ENCODE measurements at regions not wholly inside any gene's neighbourhood (a gene's known extent, or its start where the extent isn't known, plus 50 kb on each side); places are given as distances from the start of the nearest gene placed in this dataset.

GRCh38 chr13:33490461-33491327 is 205.1 kb upstream of the STARD13 start:
- H3K4me1 ChIP-seq, result peaks cover 14 to 48% (median 21%) of the 10 kb centered on the region in 10 experiments
- H3K9ac ChIP-seq, result no peak overlapping the region
- H3K27me3 ChIP-seq, result no peaks in the 10 kb centered on the region
- no peak for TF ChIP-seq Cebpa-rat (IDR thresholded peaks at IDR 0.05)
- H3K4me2 ChIP-seq, result no peak overlapping the region
- peaks cover 0 to 21% (median 0%) of the 10 kb centered on the region in 11 experiments; a peak in 4 of 22 replicates for H3K9me3 ChIP-seq (replicated peaks in 1 of 11)
- H4K20me1 ChIP-seq, result no peaks in the 10 kb centered on the region
- H3K36me3 ChIP-seq, result no peaks in the 10 kb centered on the region
- H3K27ac ChIP-seq, result no peak overlapping the region
- H3K4me3 ChIP-seq, result no peak overlapping the region

DNA sequence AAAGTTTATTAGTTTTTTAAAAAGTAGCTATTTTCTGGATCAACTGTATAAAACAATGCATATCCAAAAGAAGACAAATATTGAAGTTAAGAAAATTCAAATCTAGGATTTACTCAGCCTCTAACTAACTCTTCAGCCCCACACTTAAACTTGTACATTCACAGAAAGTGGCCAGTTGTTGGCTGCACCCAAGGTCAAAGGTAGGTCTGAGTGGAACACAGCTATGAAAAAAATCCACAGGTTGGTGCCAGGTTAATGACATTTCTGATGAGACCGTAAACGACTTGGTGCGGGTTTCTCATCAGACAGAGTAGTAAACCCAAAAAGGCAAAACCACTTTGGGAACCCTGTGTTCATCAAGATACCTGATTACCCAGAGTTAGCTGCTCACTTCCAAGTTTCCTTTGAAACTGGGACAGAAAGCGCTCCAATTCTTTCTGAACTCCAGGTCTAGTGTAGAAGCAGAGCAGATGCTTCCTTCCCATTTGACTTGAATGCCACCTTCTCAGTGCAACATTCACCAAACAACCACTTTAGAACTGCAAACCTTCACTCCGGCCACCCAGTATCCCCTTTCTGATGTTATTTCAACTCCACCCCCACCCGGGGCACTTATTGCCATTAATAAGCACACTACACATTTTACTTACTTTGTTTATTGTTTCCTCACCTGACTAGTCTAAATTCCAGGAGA is 208.3 kb upstream of the STARD13 start:
- peak overlapping the region in 7 of 11 experiments; percentile 48 to 77 (median 68); a peak in 11 of 22 replicates for H3K4me2 ChIP-seq
- H3K36me3 ChIP-seq, result no peaks in the 10 kb centered on the region
- no peak overlapping the region for H3K9ac ChIP-seq
- H3K27me3 ChIP-seq, result no peaks in the 10 kb centered on the region
- no peak overlapping the region for H3K4me3 ChIP-seq
- TF ChIP-seq Cebpa-rat (IDR thresholded peaks at IDR 0.05), result no peak
- H3K27ac ChIP-seq, result peak overlapping the region in 4 of 11 experiments; percentile 3 to 57 (median 41); a peak in 5 of 22 replicates
- H3K9me3 ChIP-seq (replicated peaks in 1 of 11), result peaks cover 0 to 23% (median 0%) of the 10 kb centered on the region in 11 experiments; a peak in 4 of 22 replicates
- no peaks in the 10 kb centered on the region for H4K20me1 ChIP-seq
- peaks cover 14 to 42% (median 21%) of the 10 kb centered on the region in 10 experiments for H3K4me1 ChIP-seq

DNA sequence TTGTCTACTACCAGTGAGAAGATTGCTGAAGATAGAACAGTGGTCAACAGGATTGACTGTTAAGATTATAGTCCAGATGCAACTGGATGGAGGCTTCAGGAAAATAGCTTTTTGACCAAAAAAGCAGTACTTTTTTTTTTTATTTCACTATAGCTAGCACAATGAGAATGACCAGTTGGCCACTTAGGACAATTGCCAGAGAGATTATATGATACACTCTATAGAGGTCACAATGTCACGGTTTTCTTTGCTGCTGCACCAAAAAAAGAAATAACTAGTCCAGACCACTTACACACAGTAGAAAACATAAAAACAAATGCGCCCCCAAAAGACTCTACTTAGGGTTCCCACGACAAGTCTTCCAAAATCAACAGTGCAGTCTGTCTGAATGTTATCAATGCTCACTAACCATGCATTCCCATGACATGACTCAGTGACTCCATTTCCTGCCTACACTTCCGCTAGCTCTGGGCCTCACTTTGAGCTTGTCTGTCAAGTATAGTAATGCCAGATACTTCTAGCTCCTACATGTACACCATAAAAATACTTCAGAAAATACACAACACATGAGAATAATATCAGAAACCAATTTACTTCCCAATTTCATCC is 209.1 kb upstream of the STARD13 start:
- H3K4me1 ChIP-seq, result peaks cover 14 to 42% (median 21%) of the 10 kb centered on the region in 10 experiments
- peaks cover 0 to 32% (median 0%) of the 10 kb centered on the region in 11 experiments; a peak in 6 of 22 replicates for H3K9me3 ChIP-seq (replicated peaks in 1 of 11)
- H3K27ac ChIP-seq, result peak overlapping the region in 9 of 11 experiments; percentile 24 to 64 (median 49); a peak in 14 of 22 replicates
- H3K4me3 ChIP-seq, result no peak overlapping the region; a peak in 1 of 20 replicates
- no peaks in the 10 kb centered on the region for H4K20me1 ChIP-seq
- no peaks in the 10 kb centered on the region for H3K36me3 ChIP-seq
- peak overlapping the region; percentile 48 to 77 (median 62) for H3K4me2 ChIP-seq
- no peak overlapping the region; a peak in 1 of 22 replicates for H3K9ac ChIP-seq
- no peak for TF ChIP-seq Cebpa-rat (IDR thresholded peaks at IDR 0.05)
- H3K27me3 ChIP-seq, result no peaks in the 10 kb centered on the region

DNA sequence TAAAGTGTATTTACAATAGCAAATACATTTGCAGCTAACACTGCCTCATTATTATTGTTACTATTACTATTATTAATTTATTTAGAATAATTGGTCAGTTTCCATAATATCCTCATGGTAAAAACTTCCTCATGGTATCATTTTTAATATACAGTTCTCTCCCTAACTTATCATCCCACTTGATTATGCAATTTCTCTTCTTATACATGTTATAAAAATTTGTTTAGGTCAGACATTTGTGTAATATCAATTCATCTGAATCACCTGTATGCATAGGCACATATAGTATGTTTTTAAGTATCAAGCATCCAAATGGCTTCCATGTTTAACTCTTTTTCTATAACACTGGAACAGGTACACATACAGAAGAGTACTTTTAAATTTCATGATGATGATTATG is 210.8 kb upstream of the STARD13 start:
- no peak for TF ChIP-seq Cebpa-rat (IDR thresholded peaks at IDR 0.05)
- H3K27ac ChIP-seq, result no peak overlapping the region
- H4K20me1 ChIP-seq, result no peaks in the 10 kb centered on the region
- H3K4me3 ChIP-seq, result no peak overlapping the region
- no peak overlapping the region for H3K9ac ChIP-seq
- H3K36me3 ChIP-seq, result no peaks in the 10 kb centered on the region
- H3K27me3 ChIP-seq, result no peaks in the 10 kb centered on the region
- peak overlapping the region in 1 of 11 experiments; percentile 40; a peak in 1 of 22 replicates for H3K4me2 ChIP-seq
- peaks cover 14 to 42% (median 21%) of the 10 kb centered on the region in 10 experiments for H3K4me1 ChIP-seq
- H3K9me3 ChIP-seq (replicated peaks in 1 of 11), result peaks cover 0 to 41% (median 4%) of the 10 kb centered on the region in 11 experiments; a peak in 7 of 22 replicates

DNA sequence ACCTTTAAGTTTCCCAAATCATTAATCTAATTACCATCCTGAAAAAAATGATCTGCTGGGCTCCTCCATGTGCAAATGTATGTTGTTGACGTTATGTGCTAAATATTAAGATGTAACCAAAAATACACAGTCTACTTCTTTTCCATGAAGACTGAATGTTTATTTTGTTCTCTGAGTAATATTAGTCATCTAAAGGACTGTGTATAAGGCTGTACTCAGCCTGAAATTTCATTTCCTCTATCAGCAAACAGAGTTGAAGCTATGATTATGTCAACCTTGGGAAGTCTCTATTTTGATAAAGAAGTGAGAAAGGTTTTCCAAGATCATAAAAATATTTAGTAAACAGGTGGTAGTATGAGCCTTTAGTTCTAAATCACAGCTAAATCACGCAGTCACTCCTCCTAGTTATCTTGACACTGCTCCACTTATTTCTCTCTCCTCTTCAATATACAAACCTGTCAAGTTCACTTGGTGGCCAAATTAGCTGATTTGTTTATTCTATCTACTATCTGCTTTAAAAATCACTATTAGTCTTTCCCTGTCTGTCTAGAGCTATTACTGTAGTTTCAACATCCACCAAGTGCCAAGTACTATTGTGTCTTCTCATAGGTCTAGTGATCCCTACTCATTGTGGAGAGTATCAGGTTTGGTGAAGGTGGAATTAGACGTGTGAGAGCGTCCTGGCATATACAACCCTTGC is 211.7 kb upstream of the STARD13 start:
- Histone ChIP-seq H3K4me2 (peak overlapping the region in 3 of 11 experiments; percentile 19 to 56 (median 40); a peak in 4 of 22 replicates), H3K4me1 (peaks cover 14 to 44% (median 20%) of the 10 kb centered on the region in 10 experiments), H3K27ac (0 out of 22 replicates have a peak overlapping the region, but pooled peaks of 1 of the 11 experiments have one; percentile 2), H3K9me3 (replicated peaks in 1 of 11) (peaks cover 0 to 43% (median 6%) of the 10 kb centered on the region in 11 experiments; a peak in 9 of 22 replicates), H3K4me3 (no peak overlapping the region), H3K27me3 (no peaks in the 10 kb centered on the region), H3K36me3 (no peaks in the 10 kb centered on the region), H4K20me1 (no peaks in the 10 kb centered on the region), H3K9ac (no peak overlapping the region)
- no peak for TF ChIP-seq Cebpa-rat (IDR thresholded peaks at IDR 0.05)

DNA sequence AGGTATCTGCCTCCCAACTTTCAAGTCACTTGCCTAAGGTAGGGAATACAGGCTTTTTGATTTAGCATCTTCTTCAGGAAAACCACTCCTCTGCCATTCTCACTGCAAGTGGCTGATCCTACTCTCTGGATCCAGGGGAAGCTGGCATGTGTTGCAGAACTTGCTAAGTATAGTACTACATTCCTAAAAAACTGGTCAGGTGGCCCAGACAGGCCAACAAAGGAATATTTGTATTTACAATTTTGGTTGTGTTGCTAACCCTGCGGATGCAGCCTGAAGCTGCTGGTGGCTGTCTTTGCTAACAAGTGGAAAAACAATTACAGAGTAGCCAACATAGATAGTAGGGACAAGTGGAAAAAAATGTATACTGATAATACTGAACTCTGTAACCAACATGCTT is 222.5 kb upstream of the STARD13 start:
- Histone ChIP-seq H3K27me3 (no peaks in the 10 kb centered on the region), H3K4me3 (no peak overlapping the region), H3K4me1 (peaks cover 0 to 25% (median 2%) of the 10 kb centered on the region in 10 experiments; a peak in 10 of 20 replicates), H4K20me1 (no peaks in the 10 kb centered on the region), H3K9me3 (replicated peaks in 1 of 11) (peaks cover 0 to 11% (median 0%) of the 10 kb centered on the region in 11 experiments; a peak in 2 of 22 replicates), H3K9ac (no peak overlapping the region), H3K4me2 (no peak overlapping the region), H3K27ac (no peak overlapping the region), H3K36me3 (no peaks in the 10 kb centered on the region)
- TF ChIP-seq Cebpa-rat (IDR thresholded peaks at IDR 0.05), result no peak

- H3K4me1 ChIP-seq, result peaks cover 0 to 30% (median 2%) of the 10 kb centered on the region in 10 experiments; a peak in 10 of 20 replicates
- peak overlapping the region in 3 of 11 experiments; percentile 12 to 46 (median 45); a peak in 3 of 22 replicates for H3K9ac ChIP-seq
- H3K36me3 ChIP-seq, result no peaks in the 10 kb centered on the region
- H3K4me3 ChIP-seq, result no peak overlapping the region
- H3K27ac ChIP-seq, result peak overlapping the region in 5 of 11 experiments; percentile 7 to 86 (median 58); a peak in 8 of 22 replicates
- peaks cover 0 to 11% (median 0%) of the 10 kb centered on the region in 11 experiments; a peak in 2 of 22 replicates for H3K9me3 ChIP-seq (replicated peaks in 1 of 11)
- H3K27me3 ChIP-seq, result no peaks in the 10 kb centered on the region
- H3K4me2 ChIP-seq, result peak overlapping the region in 5 of 11 experiments; percentile 25 to 68 (median 40); a peak in 9 of 22 replicates
- H4K20me1 ChIP-seq, result no peaks in the 10 kb centered on the region
- no peak for TF ChIP-seq Cebpa-rat (IDR thresholded peaks at IDR 0.05)
Observed at GRCh38 chr13:33509642-33510229, 224.2 kb upstream of the STARD13 start.
